HEK293 (cell line): ENCODE measurements at regions not wholly inside any gene's neighbourhood (a gene's known extent, or its start where the extent isn't known, plus 50 kb on each side); places are given as distances from the start of the nearest gene placed in this dataset.

Source experiments
- CTCF ChIA-PET: fragments of 350-600 bp; formaldehyde crosslinking; extraction: SDS; loops from one replicate; lab custom pipeline; 2021; ENCODE audit warnings: antibody characterized with exemption; lab: Yijun Ruan, JAX
- POLR2A ChIA-PET: fragments of 300-600 bp; formaldehyde crosslinking; extraction: SDS; loops from one replicate; lab custom pipeline; 2020; ENCODE audit warnings: antibody characterized with exemption, inconsistent platforms; lab: Yijun Ruan, JAX
- H3K27ac ChIP-seq: fragments of 200-500 bp; sonication (Bioruptor generic); 2 replicates; pipeline ENCODE4 v1.5.1; 2014; ENCODE audit warnings: low read depth, low read length, control low read depth, inconsistent platforms; ENCODE audit errors: extremely low read depth
- H3K36me3 ChIP-seq, 2 experiments: fragments of 200-500 bp in 1 of 2; sonication (Bioruptor generic) in 1 of 2; 1 replicate in 1 of 2; 2 replicates in 1 of 2; pipeline ENCODE4 v1.5.1; 2014 to 2017; ENCODE audit warnings: inconsistent platforms in 2 of 2, low read length in 2 of 2; ENCODE audit not compliant: control insufficient read depth in 2 of 2, insufficient read depth in 1 of 2
- H3K4me1 ChIP-seq: fragments of 200-500 bp; sonication (Bioruptor generic); 2 replicates; pipeline ENCODE4 v1.5.1; 2014; ENCODE audit warnings: mild to moderate bottlenecking, low read length, inconsistent platforms; ENCODE audit not compliant: control insufficient read depth, insufficient read depth
- H3K4me3 ChIP-seq: 2 replicates; pipeline ENCODE4 v1.5.1; 2011; ENCODE audit warnings: low read depth, mild to moderate bottlenecking, control low read depth, low read length, moderate library complexity
- H3K9me3 ChIP-seq: fragments of 200-500 bp; sonication (Bioruptor generic); 2 replicates; pipeline ENCODE4 v1.5.1; 2014; ENCODE audit warnings: low read depth, low read length, inconsistent platforms; ENCODE audit not compliant: control insufficient read depth, insufficient read depth
- EGR2 ChIP-seq: fragments of 450-650 bp; formaldehyde crosslinking; IDR thresholded peaks from 2 replicates; pipeline ENCODE4 v1.5.1; 2016; ENCODE audit warnings: low read depth, missing biosample characterization, missing genetic modification characterization
- GLIS1 ChIP-seq: fragments of 450-650 bp; formaldehyde crosslinking; IDR thresholded peaks from 2 replicates; pipeline ENCODE4 v1.5.1; 2016; ENCODE audit warnings: missing biosample characterization, missing genetic modification characterization
- OSR2 ChIP-seq: fragments of 450-650 bp; formaldehyde crosslinking; IDR thresholded peaks from 2 replicates; pipeline ENCODE4 v1.5.1; 2016; ENCODE audit warnings: missing biosample characterization, missing genetic modification characterization
- PBX3 ChIP-seq: sonication (generic); formaldehyde crosslinking; IDR thresholded peaks from 2 replicates; pipeline ENCODE4 v1.8.1; 2022; ENCODE audit warnings: mild to moderate bottlenecking, moderate library complexity, missing genetic modification reagents
- PRDM2 ChIP-seq: fragments of 450-650 bp; formaldehyde crosslinking; IDR thresholded peaks from 2 replicates; pipeline ENCODE4 v1.5.1; 2016; ENCODE audit warnings: missing biosample characterization, missing genetic modification characterization, borderline replicate concordance
- PRDM4 ChIP-seq: fragments of 450-650 bp; formaldehyde crosslinking; IDR thresholded peaks from 2 replicates; pipeline ENCODE4 v1.5.1; 2017; ENCODE audit warnings: missing biosample characterization, missing genetic modification characterization
- REPIN1 ChIP-seq: fragments of 450-650 bp; formaldehyde crosslinking; IDR thresholded peaks from 2 replicates; pipeline ENCODE4 v1.5.1; 2017; ENCODE audit warnings: missing biosample characterization, missing genetic modification characterization, low read depth
- SP2 ChIP-seq: fragments of 450-650 bp; formaldehyde crosslinking; IDR thresholded peaks from 2 replicates; pipeline ENCODE4 v1.5.1; 2016; ENCODE audit warnings: missing biosample characterization, missing genetic modification characterization
- ZBTB1 ChIP-seq: fragments of 450-650 bp; formaldehyde crosslinking; IDR thresholded peaks from 2 replicates; pipeline ENCODE4 v1.5.1; 2016; ENCODE audit warnings: missing biosample characterization, missing genetic modification characterization
- ZFHX2 ChIP-seq: fragments of 450-650 bp; formaldehyde crosslinking; conservative IDR thresholded peaks from 2 replicates; pipeline ENCODE4 v1.5.1; 2016; ENCODE audit warnings: missing biosample characterization, missing genetic modification characterization
- ZFP69B ChIP-seq: fragments of 450-650 bp; formaldehyde crosslinking; IDR thresholded peaks from 2 replicates; pipeline ENCODE4 v1.5.1; 2016; ENCODE audit warnings: missing biosample characterization, missing genetic modification characterization
- ZNF148 ChIP-seq: fragments of 450-650 bp; formaldehyde crosslinking; IDR thresholded peaks from 2 replicates; pipeline ENCODE4 v1.5.0; 2017; ENCODE audit warnings: missing biosample characterization, missing genetic modification characterization, borderline replicate concordance
- ZNF174 ChIP-seq: fragments of 450-650 bp; formaldehyde crosslinking; IDR thresholded peaks from 2 replicates; pipeline ENCODE4 v1.5.0; 2017; ENCODE audit warnings: missing biosample characterization, mild to moderate bottlenecking, missing genetic modification characterization
- ZNF214 ChIP-seq: fragments of 450-650 bp; formaldehyde crosslinking; IDR thresholded peaks from 2 replicates; pipeline ENCODE4 v1.5.1; 2017; ENCODE audit warnings: missing biosample characterization, mild to moderate bottlenecking, missing genetic modification characterization, borderline replicate concordance
- ZNF391 ChIP-seq: fragments of 450-650 bp; formaldehyde crosslinking; IDR thresholded peaks from 2 replicates; pipeline ENCODE4 v1.5.1; 2016; ENCODE audit warnings: low read depth, missing biosample characterization, missing genetic modification characterization, borderline replicate concordance
- ZNF404 ChIP-seq: fragments of 450-650 bp; formaldehyde crosslinking; IDR thresholded peaks from 2 replicates; pipeline ENCODE4 v1.5.1; 2017; ENCODE audit warnings: missing biosample characterization, missing genetic modification characterization
- ZNF610 ChIP-seq: fragments of 450-650 bp; formaldehyde crosslinking; IDR thresholded peaks from 2 replicates; pipeline ENCODE4 v1.5.1; 2016; ENCODE audit warnings: missing biosample characterization, missing genetic modification characterization, borderline replicate concordance
- ZNF791 ChIP-seq: fragments of 450-650 bp; formaldehyde crosslinking; IDR thresholded peaks from 2 replicates; pipeline ENCODE4 v1.5.1; 2016; ENCODE audit warnings: missing biosample characterization, missing genetic modification characterization
- ZSCAN16 ChIP-seq: fragments of 450-650 bp; formaldehyde crosslinking; IDR thresholded peaks from 2 replicates; pipeline ENCODE4 v1.5.1; 2016; ENCODE audit warnings: missing biosample characterization, missing genetic modification characterization
- ZSCAN4 ChIP-seq: fragments of 450-650 bp; formaldehyde crosslinking; IDR thresholded peaks from 2 replicates; pipeline ENCODE4 v1.5.1; 2017; ENCODE audit warnings: missing biosample characterization, missing genetic modification characterization
- ZXDB ChIP-seq: fragments of 450-650 bp; formaldehyde crosslinking; IDR thresholded peaks from 2 replicates; pipeline ENCODE4 v1.5.1; 2016; ENCODE audit warnings: missing biosample characterization, missing genetic modification characterization

GRCh38 chr10:129404091-129404490, 63.0 kb upstream of the MGMT start:
- Histone ChIP-seq H3K9me3 (no peaks in the 10 kb centered on the region), H3K36me3 (no peaks in the 10 kb centered on the region), H3K4me3 (no peak overlapping the region), H3K27ac (no peak overlapping the region), H3K4me1 (no peaks in the 10 kb centered on the region)
- ChIA-PET POLR2A (no interaction called here), CTCF (no interaction called here)
- no peak for TF ChIP-seq ZNF214 (tag by site-specific recombination)
- no peak for TF ChIP-seq ZNF791
- TF ChIP-seq ZXDB, result no peak
- no peak for TF ChIP-seq ZBTB1 (tag by site-specific recombination)
- no peak for TF ChIP-seq ZSCAN16
- no peak for TF ChIP-seq ZNF148 (tag by site-specific recombination)
- no peak for TF ChIP-seq OSR2 (tag by site-specific recombination)
- no peak for TF ChIP-seq PBX3 (CRISPR knock-in tag)
- no peak for TF ChIP-seq REPIN1 (tag by site-specific recombination)
- TF ChIP-seq ZSCAN4 (tag by site-specific recombination), result no peak
- TF ChIP-seq GLIS1 (tag by site-specific recombination), result no peak

- POLR2A ChIA-PET, result no interaction called here
- no peaks in the 10 kb centered on the region for H3K9me3 ChIP-seq
- H3K4me1 ChIP-seq, result no peaks in the 10 kb centered on the region
- H3K27ac ChIP-seq, result no peak overlapping the region
- H3K36me3 ChIP-seq, result no peaks in the 10 kb centered on the region
- TF ChIP-seq ZFP69B (tag by site-specific recombination) (no peak), SP2 (tag by site-specific recombination) (no peak), ZNF174 (tag by site-specific recombination) (no peak), ZNF391 (no peak), ZNF404 (tag by site-specific recombination) (no peak), PRDM4 (no peak), PRDM2 (tag by site-specific recombination) (no peak), ZFHX2 (no peak), ZNF610 (tag by site-specific recombination) (no peak), OSR2 (tag by site-specific recombination) (no peak), EGR2 (tag by site-specific recombination) (no peak)
- no peak overlapping the region for H3K4me3 ChIP-seq
- CTCF ChIA-PET, result no interaction called here
Measured at GRCh38 chr10:129405389-129405788, 61.7 kb upstream of the MGMT start.
